ENCODE measurements at regions not wholly inside any gene's neighbourhood (a gene's known extent, or its start where the extent isn't known, plus 50 kb on each side); places are given as distances from the start of the nearest gene placed in this dataset.
"Not testable (repeated sequence)": the region's sequence is repeated elsewhere in the genome, so short reads cannot be mapped to it uniquely, and the experiment has no call there.

- TF ChIP-seq POLR2A (IDR thresholded peaks at IDR 0.05; ENCODE audit: low read length); GATA1 (IDR thresholded peaks at IDR 0.05; ENCODE audit: low read depth, low read length): not testable (repeated sequence)
Measured at GRCh38 chr15:30845536-30845935, 58.2 kb upstream of the FAN1 start.
